Panc1 (cell line): ENCODE measurements at regions not wholly inside any gene's neighbourhood (a gene's known extent, or its start where the extent isn't known, plus 50 kb on each side); places are given as distances from the start of the nearest gene placed in this dataset.

Source experiments
- ATAC-seq: fragments of 200-7000 bp; cut with Tn5 transposase; 2 replicates; pipeline ENCODE4 v1.9.1; 2020; ENCODE audit warnings: mild to moderate bottlenecking, moderate library complexity
- BruUV-seq: library from RNA; stranded (reverse); fragments of 400-500 nt; replicated peaks from 2 replicates; lab custom pipeline; 2021; lab: Mats Ljungman, UMichigan
- CTCF ChIA-PET: fragments of 300-600 bp; sonication (Branson Sonifier 250); formaldehyde crosslinking; loops from one replicate; lab custom pipeline; 2022; ENCODE audit warnings: antibody characterized with exemption; lab: Charles Lee
- POLR2A ChIA-PET: fragments of 300-600 bp; sonication (Branson Sonifier 250); formaldehyde crosslinking; loops from one replicate; lab custom pipeline; 2022; ENCODE audit warnings: antibody characterized with exemption; lab: Charles Lee
- DNase-seq: peaks from one replicate; pipeline ENCODE4 v3.0.0-alpha.2; 2010; ENCODE audit warnings: low read depth, low spot score
- H3K27ac ChIP-seq: 2 replicates; pipeline ENCODE4 v1.5.1; 2011; ENCODE audit warnings: mild to moderate bottlenecking, low read length, inconsistent platforms
- H3K27me3 ChIP-seq: fragments of 200-500 bp; sonication (Bioruptor generic); 2 replicates; pipeline ENCODE4 v1.6.0; 2014; ENCODE audit warnings: low read length, inconsistent platforms; ENCODE audit not compliant: control insufficient read depth, insufficient read depth
- H3K36me3 ChIP-seq: fragments of 200-500 bp; sonication (Bioruptor generic); 2 replicates; pipeline ENCODE4 v1.5.1; 2014; ENCODE audit warnings: inconsistent platforms, mild to moderate bottlenecking, low read length, moderate library complexity; ENCODE audit not compliant: control insufficient read depth, insufficient read depth
- H3K4me1 ChIP-seq: 2 replicates; pipeline ENCODE4 v1.5.1; 2011; ENCODE audit warnings: inconsistent platforms, mild to moderate bottlenecking, low read length, moderate library complexity; ENCODE audit not compliant: control insufficient read depth, insufficient read depth
- H3K4me3 ChIP-seq, 2 experiments: 2 replicates each; pipeline ENCODE4 v1.5.1; 2011 to 2012; ENCODE audit warnings: low read depth in 2 of 2, low read length in 2 of 2, mild to moderate bottlenecking in 2 of 2, inconsistent platforms in 1 of 2, moderate library complexity in 1 of 2
- H3K9me3 ChIP-seq: fragments of 200-500 bp; sonication (Bioruptor generic); 2 replicates; pipeline ENCODE4 v1.5.1; 2014; ENCODE audit warnings: low read depth, mild to moderate bottlenecking, inconsistent platforms, low read length, moderate library complexity; ENCODE audit not compliant: control insufficient read depth, insufficient read depth
- POLR2AphosphoS5 ChIP-seq: IDR thresholded peaks from 2 replicates; pipeline ENCODE4 v1.6.1; 2012; ENCODE audit warnings: mild to moderate bottlenecking, low read depth, low read length, moderate library complexity
- REST ChIP-seq, 2 experiments: IDR thresholded peaks; 2 replicates each; pipeline ENCODE4 v1.6.1; 2011 to 2012; ENCODE audit warnings: low read depth in 2 of 2, control low read depth in 1 of 2, low read length in 1 of 2, mild to moderate bottlenecking in 1 of 2, moderate library complexity in 1 of 2; ENCODE audit not compliant: insufficient read depth in 1 of 2
- SIN3A ChIP-seq: IDR thresholded peaks from 2 replicates; pipeline ENCODE4 v1.6.1; 2012; ENCODE audit warnings: low read depth, mild to moderate bottlenecking, low read length, moderate library complexity, borderline replicate concordance; ENCODE audit not compliant: insufficient read depth
- TCF7L2 ChIP-seq: IDR thresholded peaks from 2 replicates; pipeline ENCODE4 v1.6.1; 2011; ENCODE audit warnings: mild to moderate bottlenecking, low read depth, low read length, inconsistent platforms
- in situ Hi-C: cut with HindIII; loops from 2 replicates; pipeline ENCODE4 v1.10.0; 2016; ENCODE audit warnings: low sequenced_read_pairs, low pct_unique_long_range_greater_than_20kb
- intact Hi-C: fragments of 100-400 bp; cut with micrococcal nuclease; formaldehyde crosslinking; loops from one replicate; pipeline ENCODE4 v1.10.0; 2022; ENCODE audit not compliant: unreplicated experiment
- TF ChIP-seq, protein P1 (sequence below): fragments of 450-650 bp; IDR thresholded peaks from 2 replicates; pipeline ENCODE4 v1.5.1; 2017; ENCODE audit warnings: mild to moderate bottlenecking

DNA sequence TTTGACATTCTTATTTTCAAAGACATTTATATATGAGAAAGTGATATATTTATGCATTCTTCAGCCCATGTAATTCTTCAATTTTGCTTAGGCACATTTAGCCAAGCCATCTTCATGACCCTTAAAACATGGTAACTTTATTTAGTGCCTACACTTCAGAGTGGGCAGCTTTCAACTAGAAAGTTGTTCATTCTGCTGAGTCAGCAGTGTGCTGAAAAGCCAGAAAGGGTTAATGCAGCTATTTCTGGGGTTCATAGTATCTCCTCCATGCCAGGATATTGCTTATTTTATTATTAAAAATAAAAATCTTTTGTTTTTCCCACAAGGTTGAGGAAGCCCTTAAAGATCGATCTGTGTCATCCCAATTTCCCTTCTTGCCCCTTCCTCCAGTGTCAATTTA, 79.2 kb downstream of the EDN1 start:
- POLR2A ChIA-PET, result no interaction called here
- no peak for DNase-seq
- CTCF ChIA-PET, result no interaction called here
- H3K9me3 ChIP-seq, result no peaks in the 10 kb centered on the region
- in situ Hi-C loops (no loop called here), intact Hi-C loops (no loop called here)
- no peak for ATAC-seq
- H3K36me3 ChIP-seq, result no peaks in the 10 kb centered on the region
- no TSS peak for BruUV-seq
- no peaks in the 10 kb centered on the region for H3K27me3 ChIP-seq
- H3K27ac ChIP-seq, result no peak overlapping the region
- H3K4me1 ChIP-seq, result peaks cover 9% of the 10 kb centered on the region
- no peak overlapping the region for H3K4me3 ChIP-seq
- TF ChIP-seq, protein P1, sequence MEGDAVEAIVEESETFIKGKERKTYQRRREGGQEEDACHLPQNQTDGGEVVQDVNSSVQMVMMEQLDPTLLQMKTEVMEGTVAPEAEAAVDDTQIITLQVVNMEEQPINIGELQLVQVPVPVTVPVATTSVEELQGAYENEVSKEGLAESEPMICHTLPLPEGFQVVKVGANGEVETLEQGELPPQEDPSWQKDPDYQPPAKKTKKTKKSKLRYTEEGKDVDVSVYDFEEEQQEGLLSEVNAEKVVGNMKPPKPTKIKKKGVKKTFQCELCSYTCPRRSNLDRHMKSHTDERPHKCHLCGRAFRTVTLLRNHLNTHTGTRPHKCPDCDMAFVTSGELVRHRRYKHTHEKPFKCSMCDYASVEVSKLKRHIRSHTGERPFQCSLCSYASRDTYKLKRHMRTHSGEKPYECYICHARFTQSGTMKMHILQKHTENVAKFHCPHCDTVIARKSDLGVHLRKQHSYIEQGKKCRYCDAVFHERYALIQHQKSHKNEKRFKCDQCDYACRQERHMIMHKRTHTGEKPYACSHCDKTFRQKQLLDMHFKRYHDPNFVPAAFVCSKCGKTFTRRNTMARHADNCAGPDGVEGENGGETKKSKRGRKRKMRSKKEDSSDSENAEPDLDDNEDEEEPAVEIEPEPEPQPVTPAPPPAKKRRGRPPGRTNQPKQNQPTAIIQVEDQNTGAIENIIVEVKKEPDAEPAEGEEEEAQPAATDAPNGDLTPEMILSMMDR, result no peak
- TF ChIP-seq TCF7L2 (no peak), SIN3A (no peak), REST (IDR thresholded peaks at IDR 0.05; ENCODE audit: insufficient read depth in 1 of 2, low read depth in 2 of 2, low read length in 1 of 2) (no peak), POLR2AphosphoS5 (no peak)

DNA sequence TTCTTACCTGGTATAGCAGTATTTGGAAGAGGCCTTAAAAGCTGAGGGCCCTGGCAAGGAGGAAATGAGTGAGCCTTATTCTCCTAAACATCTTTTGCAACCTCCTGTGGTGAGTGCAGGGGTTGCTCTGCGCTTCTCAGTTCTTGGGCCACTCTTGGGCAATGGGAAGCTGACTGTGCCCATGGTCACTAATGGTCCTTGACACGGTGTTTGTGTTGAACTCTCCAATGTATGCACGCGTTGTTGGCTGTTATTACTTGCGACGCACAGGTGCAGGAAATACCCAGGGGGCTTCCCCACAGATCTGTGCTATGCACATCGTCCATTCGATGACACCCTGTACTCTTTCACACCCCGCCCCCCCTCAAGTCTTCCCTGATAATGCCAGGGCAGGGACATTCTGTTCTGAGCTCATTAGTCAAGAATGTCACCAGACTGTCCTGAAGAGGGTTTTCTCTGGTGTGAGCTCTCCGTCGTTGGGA, 79.7 kb downstream of the EDN1 start:
- ChIA-PET POLR2A (interaction anchor here (0.6 kb wide), 1 partner anchor 45 kb away, joined by 10 read pairs; no protein-coding TSS in a partner anchor), CTCF (no interaction called here)
- Histone ChIP-seq H3K36me3 (no peaks in the 10 kb centered on the region), H3K4me1 (peaks cover 9% of the 10 kb centered on the region), H3K4me3 (no peak overlapping the region), H3K9me3 (no peaks in the 10 kb centered on the region), H3K27ac (no peak overlapping the region; the same call in 1 of the 2 replicates), H3K27me3 (no peaks in the 10 kb centered on the region)
- no peak for DNase-seq
- no peak for ATAC-seq
- TF ChIP-seq, protein P1, result no peak
- no peak for TF ChIP-seq POLR2AphosphoS5
- no peak for TF ChIP-seq TCF7L2
- TF ChIP-seq REST (IDR thresholded peaks at IDR 0.05; ENCODE audit: insufficient read depth in 1 of 2, low read depth in 2 of 2, low read length in 1 of 2), result no peak
- intact Hi-C loops, result no loop called here
- no TSS peak for BruUV-seq
- in situ Hi-C loops, result no loop called here
